Right lobe of liver (tissue), 6 donors: ENCODE measurements at regions not wholly inside any gene's neighbourhood (a gene's known extent, or its start where the extent isn't known, plus 50 kb on each side); places are given as distances from the start of the nearest gene placed in this dataset.

ENCODE experiments used
- ATAC-seq, 4 donors: fragments of 200-7000 bp; cut with Tn5 transposase; one replicate each; pipeline ENCODE4 v1.9.1; 2020; ENCODE audit warnings: mild to moderate bottlenecking in 4 of 4, moderate library complexity in 4 of 4
- DNase-seq, 3 donors: peaks; one replicate each; pipeline ENCODE4 v3.0.0-alpha.2; 2020
- H3K27ac ChIP-seq, 3 donors: fragments of 200-600 bp; one replicate each; pipeline ENCODE4 v1.8.0; 2022
- H3K27me3 ChIP-seq, 2 donors: fragments of 200-600 bp; one replicate each; pipeline ENCODE4 v1.8.0; 2022
- H3K36me3 ChIP-seq, 4 donors: fragments of 200-600 bp; sonication (generic) in 1 of 4; one replicate each; pipeline versions ENCODE4 v1.5.1 to v1.8.0; 2017 to 2022; ENCODE audit warnings: control low read depth in 1 of 4
- H3K4me1 ChIP-seq, 4 donors: fragments of 200-600 bp; sonication (generic) in 1 of 4; one replicate each; pipeline versions ENCODE4 v1.5.1 to v1.8.0; 2017 to 2022; ENCODE audit warnings: control low read depth in 1 of 4
- H3K4me3 ChIP-seq, 3 donors: fragments of 200-600 bp; one replicate each; pipeline ENCODE4 v1.8.0; 2022
- H3K9me3 ChIP-seq, 4 donors: fragments of 200-600 bp; sonication (generic) in 1 of 4; one replicate each; pipeline versions ENCODE4 v1.5.1 to v1.8.0; 2017 to 2022; ENCODE audit warnings: control low read depth in 1 of 4
- POLR2A ChIP-seq: fragments of 450-650 bp; IDR thresholded peaks from one replicate; pipeline ENCODE4 v1.6.1; 2017; ENCODE audit warnings: antibody characterized with exemption, mild to moderate bottlenecking
- WGBS: methylation state at CpG from one replicate; pipeline ENCODE4 v1.1.6; 2018; ENCODE audit warnings: low coverage, low lambda C conversion rate; ENCODE audit not compliant: insufficient coverage; ENCODE audit errors: missing lambda C conversion rate; 5-methylcytosine and 5-hydroxymethylcytosine counted together
- intact Hi-C, 2 donors: fragments of 100-400 bp; cut with DNase I; formaldehyde crosslinking; loops; one replicate each; pipeline versions ENCODE4 v1.11.2 to v1.14.1; 2022
- TF ChIP-seq, protein P1 (sequence below), 4 donors: fragments of 200-600 bp in 3 of 4; fragments of 450-650 bp in 1 of 4; IDR thresholded peaks; one replicate each; pipeline versions ENCODE4 v1.5.1 to v1.8.0; 2016 to 2022; ENCODE audit warnings: antibody characterized with exemption in 4 of 4, mild to moderate bottlenecking in 2 of 4
- donor health status: DM: no; HTN: yes; CAD: no.
- donor health status: DM: no; HTN: no; CAD: no.
- donor health status: DM: no; HTN: no; CAD: no.
- donor health status: DM: no; HTN: yes; CAD: no.
- donor health status: DM: no; HTN: yes; CAD: no.

DNA sequence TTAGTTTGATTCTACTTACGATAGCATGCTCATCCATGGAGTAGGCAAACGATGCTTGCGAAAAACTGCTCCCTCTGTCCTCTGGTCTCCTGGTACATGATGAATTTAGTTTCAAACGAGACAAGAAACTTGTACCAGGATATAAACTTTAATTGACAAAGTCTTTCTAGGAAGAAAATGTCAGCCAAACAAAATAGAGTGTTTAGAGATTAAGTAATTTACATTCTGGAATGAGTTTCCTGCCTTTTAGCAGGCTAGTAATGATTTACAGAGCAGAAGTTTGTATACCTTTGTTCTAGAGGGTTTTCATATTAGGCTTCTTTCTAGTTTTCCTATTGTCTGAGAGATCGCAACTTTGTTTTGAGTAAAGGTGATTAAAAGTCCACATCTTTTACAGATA lies 206.9 kb downstream of the RPL10L start:
- Histone ChIP-seq H3K27ac (no peak overlapping the region), H3K4me1 (no peaks in the 10 kb centered on the region), H3K9me3 (no peaks in the 10 kb centered on the region), H3K36me3 (no peaks in the 10 kb centered on the region), H3K4me3 (no peak overlapping the region), H3K27me3 (no peaks in the 10 kb centered on the region)
- TF ChIP-seq POLR2A = no peak
- TF ChIP-seq, protein P1, sequence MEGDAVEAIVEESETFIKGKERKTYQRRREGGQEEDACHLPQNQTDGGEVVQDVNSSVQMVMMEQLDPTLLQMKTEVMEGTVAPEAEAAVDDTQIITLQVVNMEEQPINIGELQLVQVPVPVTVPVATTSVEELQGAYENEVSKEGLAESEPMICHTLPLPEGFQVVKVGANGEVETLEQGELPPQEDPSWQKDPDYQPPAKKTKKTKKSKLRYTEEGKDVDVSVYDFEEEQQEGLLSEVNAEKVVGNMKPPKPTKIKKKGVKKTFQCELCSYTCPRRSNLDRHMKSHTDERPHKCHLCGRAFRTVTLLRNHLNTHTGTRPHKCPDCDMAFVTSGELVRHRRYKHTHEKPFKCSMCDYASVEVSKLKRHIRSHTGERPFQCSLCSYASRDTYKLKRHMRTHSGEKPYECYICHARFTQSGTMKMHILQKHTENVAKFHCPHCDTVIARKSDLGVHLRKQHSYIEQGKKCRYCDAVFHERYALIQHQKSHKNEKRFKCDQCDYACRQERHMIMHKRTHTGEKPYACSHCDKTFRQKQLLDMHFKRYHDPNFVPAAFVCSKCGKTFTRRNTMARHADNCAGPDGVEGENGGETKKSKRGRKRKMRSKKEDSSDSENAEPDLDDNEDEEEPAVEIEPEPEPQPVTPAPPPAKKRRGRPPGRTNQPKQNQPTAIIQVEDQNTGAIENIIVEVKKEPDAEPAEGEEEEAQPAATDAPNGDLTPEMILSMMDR (IDR thresholded peaks at IDR 0.05) = no peak
- no peak for ATAC-seq
- WGBS = 69% methylated on average over 5 of the region's 5 CpGs
- intact Hi-C loops = no loop called here
- DNase-seq = no peak

DNA sequence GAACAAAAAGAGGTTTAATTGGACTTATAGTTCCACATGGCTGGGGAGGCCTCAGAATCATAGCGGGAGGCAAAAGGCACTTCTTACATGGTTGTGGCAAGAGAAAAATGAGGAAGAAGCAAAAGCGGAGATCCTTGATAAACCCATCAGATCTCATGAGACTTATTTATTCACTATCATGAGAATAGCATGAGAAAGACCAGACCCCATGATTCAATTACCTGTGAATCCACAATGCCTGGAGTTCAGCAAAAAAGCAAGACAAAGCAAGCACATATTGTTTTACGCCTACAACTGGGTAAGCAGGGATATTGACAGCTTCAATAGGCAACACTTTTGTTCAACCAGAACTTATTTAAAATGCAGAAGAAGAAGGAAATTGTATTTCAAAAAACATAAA lies 218.2 kb downstream of the RPL10L start:
- TF ChIP-seq, protein P1 (IDR thresholded peaks at IDR 0.05) = no peak
- TF ChIP-seq POLR2A = no peak
- Histone ChIP-seq H3K27ac (no peak overlapping the region), H3K4me1 (no peaks in the 10 kb centered on the region), H3K27me3 (no peaks in the 10 kb centered on the region), H3K36me3 (no peaks in the 10 kb centered on the region), H3K4me3 (no peak overlapping the region), H3K9me3 (no peaks in the 10 kb centered on the region)
- intact Hi-C loops = no loop called here
- DNase-seq (no peak), ATAC-seq (no peak)
- 64% methylated on average over 3 of the region's 3 CpGs for WGBS

DNA sequence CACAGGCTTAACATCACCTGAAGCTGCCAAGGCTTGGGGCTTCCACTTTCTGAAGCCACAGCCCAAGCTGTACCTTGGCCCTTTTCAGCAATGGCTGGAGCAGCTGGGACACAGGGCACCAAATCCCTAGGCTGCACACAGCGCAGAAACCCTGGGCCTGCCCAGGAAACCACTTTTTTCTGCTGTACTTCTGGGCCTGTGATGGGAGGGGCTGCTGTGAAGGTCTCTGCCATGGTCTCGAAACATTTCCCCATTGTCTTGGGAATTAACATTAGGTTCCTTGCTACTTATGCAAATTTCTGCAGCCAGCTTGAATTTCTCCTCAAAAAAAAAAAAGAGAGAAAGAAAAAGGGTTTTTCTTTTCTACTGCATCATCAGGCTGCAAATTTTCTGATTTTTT lies 219.1 kb downstream of the RPL10L start:
- Histone ChIP-seq H3K4me3 (no peak overlapping the region), H3K4me1 (no peaks in the 10 kb centered on the region), H3K36me3 (no peaks in the 10 kb centered on the region), H3K27ac (no peak overlapping the region), H3K9me3 (no peaks in the 10 kb centered on the region), H3K27me3 (no peaks in the 10 kb centered on the region)
- 54% methylated on average over 2 of the region's 2 CpGs for WGBS
- intact Hi-C loops = no loop called here
- TF ChIP-seq, protein P1 (IDR thresholded peaks at IDR 0.05) = no peak
- TF ChIP-seq POLR2A = no peak
- DNase-seq (no peak), ATAC-seq (no peak)

DNA sequence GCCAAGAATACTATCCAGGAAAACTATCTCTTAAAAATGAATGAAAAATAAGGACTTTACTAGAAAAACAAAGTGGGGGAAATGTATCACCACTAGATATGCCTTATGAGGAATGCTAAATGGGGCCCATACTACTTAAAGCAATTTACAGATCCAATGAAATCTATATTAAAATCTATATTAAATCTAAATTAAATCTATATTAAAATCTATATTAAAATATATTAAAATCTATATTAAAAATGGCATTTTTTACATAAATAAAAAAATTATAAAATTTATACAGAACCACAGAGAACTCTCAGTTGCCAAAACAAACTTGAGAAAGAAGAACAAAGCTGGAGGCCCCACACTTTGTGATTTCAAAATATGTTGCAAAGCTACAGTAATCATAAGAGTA lies 234.5 kb downstream of the RPL10L start:
- intact Hi-C loops = no loop called here
- Histone ChIP-seq H3K27ac (no peak overlapping the region), H3K27me3 (no peaks in the 10 kb centered on the region), H3K9me3 (no peaks in the 10 kb centered on the region), H3K36me3 (no peaks in the 10 kb centered on the region), H3K4me1 (no peaks in the 10 kb centered on the region), H3K4me3 (no peak overlapping the region)
- DNase-seq (no peak), ATAC-seq (no peak)
- TF ChIP-seq POLR2A = no peak
- TF ChIP-seq, protein P1 (IDR thresholded peaks at IDR 0.05) = no peak
